IPS-15b (cell line): ENCODE measurements at regions not wholly inside any gene's neighbourhood (a gene's known extent, or its start where the extent isn't known, plus 50 kb on each side); places are given as distances from the start of the nearest gene placed in this dataset.

Experiments
- H3K27me3 ChIP-seq: one replicate; pipeline ENCODE4 v1.6.1; 2013; ENCODE audit warnings: low read length; ENCODE audit not compliant: control insufficient read depth, insufficient read depth
- H3K36me3 ChIP-seq: one replicate; pipeline ENCODE4 v1.6.1; 2013; ENCODE audit warnings: low read length; ENCODE audit not compliant: control insufficient read depth, insufficient read depth
- H3K4me1 ChIP-seq: one replicate; pipeline ENCODE4 v1.6.1; 2013; ENCODE audit warnings: mild to moderate bottlenecking, low read length; ENCODE audit not compliant: control insufficient read depth, insufficient read depth
- H3K4me3 ChIP-seq: one replicate; pipeline ENCODE4 v1.5.1; 2013; ENCODE audit warnings: low read depth, low read length
- H3K9ac ChIP-seq: one replicate; pipeline ENCODE4 v1.6.1; 2013; ENCODE audit warnings: low read depth, mild to moderate bottlenecking, low read length
- H3K9me3 ChIP-seq: one replicate; pipeline ENCODE4 v1.6.1; 2013; ENCODE audit warnings: mild to moderate bottlenecking, low read length; ENCODE audit not compliant: control insufficient read depth, insufficient read depth

DNA sequence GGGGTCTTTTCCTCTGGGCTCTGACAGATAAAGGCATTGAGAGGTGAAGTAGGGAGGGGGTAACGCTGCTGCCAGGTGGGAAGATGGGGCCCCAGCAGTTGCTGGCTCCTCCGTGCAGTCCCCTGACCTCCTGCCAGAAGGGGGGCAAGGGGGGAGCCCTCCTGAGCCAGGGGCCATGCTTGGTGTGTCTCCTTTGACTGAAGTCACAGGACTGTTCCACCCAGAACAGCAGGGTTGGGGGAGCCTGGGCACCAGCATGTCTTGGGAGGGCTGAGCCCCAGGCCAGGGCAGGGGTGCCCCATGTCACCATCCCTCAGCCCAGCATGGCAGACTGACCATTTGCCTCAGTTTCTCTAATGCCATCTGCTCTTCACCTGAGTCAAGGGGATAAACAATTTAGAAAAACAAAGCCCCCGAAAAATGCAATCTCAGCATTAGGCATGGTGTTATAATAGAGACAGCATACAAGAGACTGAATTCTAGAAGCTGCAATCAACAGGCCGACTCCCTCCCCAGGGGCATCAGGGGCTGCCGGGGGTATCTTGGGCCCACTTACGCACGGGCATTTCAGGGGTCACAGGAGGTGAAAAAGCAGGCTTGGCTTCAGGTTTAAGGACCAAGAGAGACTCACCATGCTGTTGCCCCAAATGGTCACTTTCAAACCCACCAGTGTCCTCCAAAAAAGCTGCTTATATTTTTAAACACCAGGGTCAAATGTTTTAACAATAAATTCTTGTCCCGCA lies 108.6 kb upstream of the GPR26 start:
- H3K9me3 ChIP-seq, result no peaks in the 10 kb centered on the region
- no peaks in the 10 kb centered on the region for H3K4me1 ChIP-seq
- H3K4me3 ChIP-seq, result no peak overlapping the region
- H3K9ac ChIP-seq, result no peak overlapping the region
- no peaks in the 10 kb centered on the region for H3K36me3 ChIP-seq
- no peaks in the 10 kb centered on the region for H3K27me3 ChIP-seq

DNA sequence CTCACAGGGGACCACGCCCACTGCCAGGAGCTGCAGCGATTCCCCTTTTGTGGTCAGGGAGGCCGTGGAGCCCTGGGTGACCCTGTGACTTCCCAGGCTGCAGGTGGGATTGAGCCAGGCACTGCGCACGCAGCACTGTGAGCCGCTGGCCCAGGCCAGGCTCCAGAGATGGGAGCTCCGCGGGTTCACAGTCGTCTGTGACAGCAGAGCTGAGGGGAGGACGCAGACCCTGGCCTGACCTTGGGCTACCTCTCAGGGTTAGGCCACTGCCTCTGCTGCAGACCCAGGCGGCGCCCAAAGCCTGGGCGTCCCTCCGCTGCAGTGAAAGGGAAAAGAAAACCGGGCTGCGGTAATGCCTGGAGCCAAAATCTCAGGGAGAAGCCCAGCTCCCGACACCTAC lies 107.5 kb upstream of the GPR26 start:
- Histone ChIP-seq H3K9me3 (no peaks in the 10 kb centered on the region), H3K4me1 (no peaks in the 10 kb centered on the region), H3K4me3 (no peak overlapping the region), H3K36me3 (no peaks in the 10 kb centered on the region), H3K27me3 (peaks cover 2% of the 10 kb centered on the region), H3K9ac (no peak overlapping the region)

DNA sequence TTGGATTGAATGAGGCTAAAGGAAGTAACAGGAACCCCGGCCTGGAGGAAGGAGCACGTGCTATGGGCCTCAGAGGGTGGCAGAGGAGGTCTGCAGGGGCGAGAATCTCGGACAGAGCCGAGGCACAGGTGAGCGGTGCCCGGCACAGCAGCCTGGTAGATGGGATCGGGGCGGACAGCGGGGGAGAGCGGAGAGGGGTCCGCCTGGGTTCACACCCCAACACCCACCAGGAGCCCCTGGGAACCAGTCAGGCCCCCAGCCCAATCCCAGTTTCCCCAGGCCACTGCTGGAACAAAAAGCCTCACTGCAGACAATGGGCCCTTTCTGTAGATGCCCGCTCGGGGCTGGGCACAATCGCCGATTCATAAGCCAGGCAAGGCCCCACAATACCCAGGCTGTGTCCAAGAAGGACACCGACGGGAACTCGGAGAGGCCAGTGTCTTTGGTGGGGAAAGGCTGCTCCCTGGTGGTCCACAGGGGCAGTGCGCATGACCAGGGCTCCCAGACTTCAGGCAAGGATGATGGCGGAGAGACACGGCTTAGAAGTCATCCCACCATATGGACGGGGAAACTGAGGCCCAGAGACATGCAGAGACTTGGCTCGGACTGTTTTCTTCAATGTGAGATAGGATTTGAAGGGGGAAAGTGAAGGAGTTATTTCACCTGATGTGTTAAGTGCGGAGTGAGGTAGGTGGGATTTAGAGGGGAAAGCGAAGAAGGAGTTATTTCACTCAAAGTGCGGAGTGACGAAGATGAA lies 106.9 kb upstream of the GPR26 start:
- H3K4me3 ChIP-seq, result no peak overlapping the region
- H3K36me3 ChIP-seq, result no peaks in the 10 kb centered on the region
- no peaks in the 10 kb centered on the region for H3K9me3 ChIP-seq
- no peak overlapping the region for H3K9ac ChIP-seq
- no peaks in the 10 kb centered on the region for H3K4me1 ChIP-seq
- H3K27me3 ChIP-seq, result peaks cover 2% of the 10 kb centered on the region

DNA sequence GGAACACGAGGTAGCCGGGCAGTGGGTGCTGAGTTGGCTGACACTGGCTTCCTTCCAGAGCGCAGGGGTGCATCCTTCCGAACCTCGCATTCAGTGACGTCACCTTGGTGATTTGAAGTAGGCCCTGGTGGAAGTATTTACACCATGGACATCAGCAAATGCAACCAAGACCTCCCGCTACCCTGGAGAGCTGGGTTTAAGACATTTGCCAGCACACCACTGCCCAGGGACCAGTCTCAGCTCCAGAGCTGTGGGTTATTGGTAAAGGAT lies 106.4 kb upstream of the GPR26 start:
- Histone ChIP-seq H3K27me3 (peaks cover 2% of the 10 kb centered on the region), H3K4me1 (no peaks in the 10 kb centered on the region), H3K9me3 (no peaks in the 10 kb centered on the region), H3K4me3 (no peak overlapping the region), H3K36me3 (no peaks in the 10 kb centered on the region), H3K9ac (no peak overlapping the region)

DNA sequence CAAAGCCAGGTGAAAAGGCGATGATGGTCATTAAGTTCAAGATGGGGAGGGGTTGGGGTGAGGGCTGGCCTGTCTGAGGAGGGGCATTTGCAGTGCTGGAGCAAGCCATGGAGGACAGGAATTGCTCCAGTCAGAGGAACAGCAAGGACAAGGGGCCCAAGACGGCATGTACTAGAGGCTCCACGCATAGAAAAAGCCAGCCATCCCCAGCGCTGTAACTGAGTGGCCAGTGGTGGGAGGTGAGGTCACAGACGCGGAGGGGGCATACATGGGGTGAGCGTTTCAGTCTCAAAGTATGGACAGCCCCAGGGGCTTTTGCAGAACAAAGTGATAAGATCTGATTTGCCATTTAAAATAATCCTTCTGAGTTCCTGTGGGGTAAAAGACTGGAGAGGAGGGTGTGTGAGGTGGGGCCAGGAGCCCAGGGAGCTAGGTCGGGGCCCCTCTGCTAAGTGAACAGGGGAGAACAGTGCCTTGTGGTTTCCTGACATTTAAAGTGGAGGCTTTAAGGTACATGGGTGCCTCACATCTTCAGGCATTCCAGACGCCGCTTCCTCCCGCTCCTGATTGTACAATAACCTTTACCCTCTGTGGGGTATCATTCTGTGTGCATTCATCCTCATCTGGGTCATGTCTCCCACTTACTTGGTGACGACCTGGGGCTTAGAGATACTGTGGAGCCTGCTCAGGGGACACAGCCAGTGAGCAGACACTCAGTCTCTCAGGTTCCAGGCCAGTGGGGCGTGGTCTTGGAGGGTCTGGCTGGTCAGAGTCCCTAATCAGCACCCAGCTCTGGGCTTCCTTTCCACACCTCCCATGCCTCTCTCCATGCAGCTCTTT lies 105.6 kb upstream of the GPR26 start:
- Histone ChIP-seq H3K4me1 (no peaks in the 10 kb centered on the region), H3K9me3 (no peaks in the 10 kb centered on the region), H3K27me3 (peaks cover 2% of the 10 kb centered on the region), H3K36me3 (no peaks in the 10 kb centered on the region), H3K9ac (no peak overlapping the region), H3K4me3 (no peak overlapping the region)

DNA sequence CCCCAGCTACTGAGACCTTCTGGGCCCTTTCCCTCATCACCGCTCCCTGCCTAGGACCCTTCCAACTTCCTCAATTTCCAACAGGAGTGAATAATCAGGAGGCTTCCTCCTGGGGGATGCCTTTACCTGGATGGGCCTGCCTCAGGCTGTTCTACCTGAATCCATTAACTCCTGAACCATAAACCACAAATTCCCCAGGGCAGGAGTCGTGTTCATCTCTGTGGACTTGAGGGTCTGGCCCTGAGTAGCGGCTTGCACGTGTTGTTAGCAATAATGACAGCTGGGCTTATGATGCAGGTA lies 105.1 kb upstream of the GPR26 start:
- Histone ChIP-seq H3K9me3 (no peaks in the 10 kb centered on the region), H3K27me3 (peaks cover 2% of the 10 kb centered on the region), H3K4me1 (no peaks in the 10 kb centered on the region), H3K9ac (no peak overlapping the region), H3K4me3 (no peak overlapping the region), H3K36me3 (no peaks in the 10 kb centered on the region)

DNA sequence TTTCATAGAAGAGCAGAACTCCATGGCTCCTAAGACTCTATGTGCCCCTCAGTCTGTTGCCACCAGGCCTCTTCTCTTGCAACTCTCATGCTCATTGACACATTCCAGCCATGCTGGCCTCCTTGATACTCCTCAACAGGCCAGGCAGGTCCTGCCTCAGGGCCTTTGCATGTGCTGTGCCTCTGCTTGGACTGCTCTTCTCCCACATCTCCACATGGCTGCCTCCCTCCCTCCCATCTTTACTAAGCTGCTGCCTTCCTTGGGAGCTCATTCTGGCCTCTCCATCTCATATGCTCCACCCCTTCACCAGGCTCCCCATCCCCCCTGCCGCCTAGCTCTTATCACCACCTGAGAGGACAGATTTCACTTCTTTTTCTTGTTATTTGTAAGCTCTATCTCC lies 103.8 kb upstream of the GPR26 start:
- H3K9me3 ChIP-seq, result no peaks in the 10 kb centered on the region
- H3K36me3 ChIP-seq, result no peaks in the 10 kb centered on the region
- peaks cover 2% of the 10 kb centered on the region for H3K27me3 ChIP-seq
- no peak overlapping the region for H3K9ac ChIP-seq
- no peak overlapping the region for H3K4me3 ChIP-seq
- H3K4me1 ChIP-seq, result no peaks in the 10 kb centered on the region

DNA sequence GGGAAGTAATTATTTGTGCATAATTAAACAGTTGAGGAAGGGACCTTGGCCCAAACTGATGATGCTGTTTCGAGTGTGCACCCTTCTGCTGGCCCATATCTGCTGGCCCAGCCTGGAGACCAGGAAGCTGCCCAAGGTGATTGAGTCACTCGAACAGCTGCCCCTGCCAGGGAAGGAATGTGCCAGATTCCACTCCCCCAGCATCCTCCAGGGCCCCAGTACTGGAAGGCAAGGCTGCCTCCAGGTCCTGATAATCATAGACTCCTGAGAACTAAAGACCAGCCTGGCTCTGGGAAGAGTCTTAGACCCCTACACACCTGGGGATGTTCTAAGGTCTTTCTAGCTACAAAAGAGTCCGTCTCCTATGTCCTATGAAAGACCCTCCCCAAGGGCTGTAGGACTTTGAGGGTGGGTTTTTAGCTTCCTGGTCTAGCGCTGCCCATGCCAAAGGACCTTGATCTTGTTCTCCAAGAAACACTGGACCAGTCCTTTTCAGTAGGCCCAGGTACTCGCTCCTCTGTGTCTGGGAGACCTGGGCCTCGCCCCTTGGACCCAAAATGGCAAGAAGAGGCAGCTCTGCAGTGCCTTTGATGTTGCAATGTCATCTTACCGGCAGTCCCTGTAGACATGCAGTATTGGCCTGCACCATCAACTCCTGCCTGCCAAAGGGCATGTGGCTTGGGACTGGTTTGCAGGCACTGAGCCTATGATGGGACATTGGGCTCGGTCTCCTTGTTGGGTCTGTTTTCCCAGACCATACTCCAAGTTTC lies 103.2 kb upstream of the GPR26 start:
- no peaks in the 10 kb centered on the region for H3K4me1 ChIP-seq

DNA sequence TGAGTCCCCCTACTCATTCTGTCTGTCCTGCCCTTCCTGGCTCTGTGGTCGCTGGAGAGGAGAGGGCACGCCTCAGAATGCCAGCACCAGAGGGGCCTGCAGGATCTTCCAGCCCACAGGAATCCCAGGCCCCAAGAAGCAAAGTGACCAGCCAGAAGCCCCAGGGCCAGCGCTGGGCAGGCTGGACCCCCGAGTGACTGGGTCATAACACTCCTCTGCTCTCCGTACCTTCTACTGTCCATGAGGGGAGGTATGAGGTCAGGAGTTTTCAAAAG lies 102.6 kb upstream of the GPR26 start:
- Histone ChIP-seq H3K27me3 (peaks cover 2% of the 10 kb centered on the region), H3K9me3 (no peaks in the 10 kb centered on the region), H3K9ac (no peak overlapping the region), H3K4me1 (no peaks in the 10 kb centered on the region), H3K4me3 (no peak overlapping the region), H3K36me3 (no peaks in the 10 kb centered on the region)

More for the DNA sequence above, 103.2 kb upstream of the GPR26 start:
- Histone ChIP-seq H3K36me3 (no peaks in the 10 kb centered on the region), H3K4me3 (no peak overlapping the region), H3K9ac (no peak overlapping the region), H3K9me3 (no peaks in the 10 kb centered on the region), H3K27me3 (peaks cover 2% of the 10 kb centered on the region)

DNA sequence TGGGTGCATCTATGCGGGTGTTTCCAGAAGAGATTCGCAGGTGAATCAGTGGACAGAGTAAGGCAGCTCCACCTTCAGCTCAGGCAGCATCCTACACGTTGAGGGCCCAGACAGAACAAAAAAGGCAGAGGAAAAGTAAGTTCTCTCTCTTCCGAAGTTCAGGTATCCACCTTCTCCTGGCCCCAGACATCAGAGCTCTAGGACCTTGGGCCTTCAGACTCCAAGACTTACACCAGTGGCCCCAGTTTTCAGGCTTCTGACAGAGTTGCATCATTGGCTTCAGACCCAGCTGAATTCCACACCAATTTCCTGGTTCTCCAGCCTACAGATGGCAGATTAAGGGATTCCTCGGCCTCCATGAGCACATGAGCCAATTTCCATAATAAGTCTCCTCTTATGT lies 102.2 kb upstream of the GPR26 start:
- no peaks in the 10 kb centered on the region for H3K9me3 ChIP-seq
- no peak overlapping the region for H3K9ac ChIP-seq
- H3K36me3 ChIP-seq, result no peaks in the 10 kb centered on the region
- no peaks in the 10 kb centered on the region for H3K4me1 ChIP-seq
- peaks cover 2% of the 10 kb centered on the region for H3K27me3 ChIP-seq
- H3K4me3 ChIP-seq, result no peak overlapping the region

DNA sequence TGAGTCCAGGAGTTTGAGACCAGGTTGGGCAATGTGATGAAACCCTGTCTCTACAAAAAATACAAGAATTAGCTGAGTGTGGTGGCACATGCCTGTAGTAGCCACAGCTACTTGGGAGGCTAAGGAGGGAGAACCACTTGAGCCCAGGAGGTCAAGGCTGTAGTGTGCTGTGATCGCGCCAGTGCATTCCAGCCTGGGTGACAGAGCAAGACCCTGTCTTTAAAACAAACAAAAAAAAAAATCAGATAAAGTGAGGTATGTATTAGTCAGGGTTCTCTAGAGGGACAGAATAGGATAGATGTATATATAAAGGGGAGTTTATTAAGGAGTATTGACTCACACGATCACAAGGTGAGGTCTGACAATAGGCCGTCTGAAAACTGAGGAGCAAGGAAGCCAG lies 101.5 kb upstream of the GPR26 start:
- Histone ChIP-seq H3K27me3 (peaks cover 2% of the 10 kb centered on the region), H3K4me3 (no peak overlapping the region), H3K9me3 (no peaks in the 10 kb centered on the region), H3K9ac (no peak overlapping the region), H3K36me3 (no peaks in the 10 kb centered on the region), H3K4me1 (no peaks in the 10 kb centered on the region)
